GM12873 (cell line): ENCODE measurements at regions not wholly inside any gene's neighbourhood (a gene's known extent, or its start where the extent isn't known, plus 50 kb on each side); places are given as distances from the start of the nearest gene placed in this dataset.

Source experiments
- CTCF ChIP-seq: IDR thresholded peaks from 2 replicates; pipeline ENCODE4 v1.5.1; 2012; ENCODE audit warnings: low read depth, mild to moderate bottlenecking, moderate library complexity, low read length, control low read depth; ENCODE audit not compliant: insufficient read depth; ENCODE audit errors: missing control alignments

DNA sequence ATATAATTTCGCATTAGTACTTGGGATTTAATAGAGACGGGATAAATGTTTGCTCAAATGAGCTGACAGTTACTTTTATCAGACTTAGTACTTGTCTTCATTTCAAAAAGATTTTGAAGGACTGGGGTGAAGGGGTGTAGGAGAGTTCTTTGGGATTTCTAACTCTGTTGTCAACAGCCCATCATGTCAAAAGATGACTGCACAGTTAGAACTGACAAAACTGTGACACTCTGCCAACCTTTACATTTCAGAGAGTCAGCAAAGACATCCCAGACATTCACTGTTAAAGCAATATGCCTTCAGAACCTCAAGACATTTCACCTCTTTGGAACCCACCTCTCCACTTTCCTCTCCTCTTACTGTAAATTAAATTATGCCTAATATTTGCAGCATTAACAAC is 285.4 kb upstream of the SPHKAP start:
- no peak for TF ChIP-seq CTCF

GRCh38 chr2:228465408-228465807 is 283.9 kb upstream of the SPHKAP start:
- no peak for TF ChIP-seq CTCF

DNA sequence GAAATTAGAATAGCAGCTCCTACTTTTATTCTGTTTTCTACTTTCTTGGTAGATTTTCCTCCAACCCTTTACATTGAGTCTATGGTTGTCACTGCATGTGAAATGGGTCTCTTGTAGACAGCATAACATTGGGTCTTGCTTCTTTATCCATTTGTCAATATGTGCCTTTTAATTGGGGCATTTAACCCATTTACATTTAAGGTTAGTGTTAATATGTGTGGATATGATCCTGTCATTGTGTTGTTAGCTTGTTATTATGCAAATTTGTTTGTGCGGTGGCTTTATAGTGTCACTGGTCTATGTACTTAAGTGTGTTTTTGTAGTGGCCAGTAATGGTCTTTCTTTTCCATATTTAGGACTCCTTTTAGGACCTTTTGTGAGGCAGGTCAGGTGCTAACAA is 276.9 kb upstream of the SPHKAP start:
- TF ChIP-seq CTCF = no peak

- TF ChIP-seq CTCF = no peak
Measured at GRCh38 chr2:228447266-228447915, 265.9 kb upstream of the SPHKAP start.

GRCh38 chr2:228446734-228447133 is 265.2 kb upstream of the SPHKAP start:
- TF ChIP-seq CTCF = no peak

DNA sequence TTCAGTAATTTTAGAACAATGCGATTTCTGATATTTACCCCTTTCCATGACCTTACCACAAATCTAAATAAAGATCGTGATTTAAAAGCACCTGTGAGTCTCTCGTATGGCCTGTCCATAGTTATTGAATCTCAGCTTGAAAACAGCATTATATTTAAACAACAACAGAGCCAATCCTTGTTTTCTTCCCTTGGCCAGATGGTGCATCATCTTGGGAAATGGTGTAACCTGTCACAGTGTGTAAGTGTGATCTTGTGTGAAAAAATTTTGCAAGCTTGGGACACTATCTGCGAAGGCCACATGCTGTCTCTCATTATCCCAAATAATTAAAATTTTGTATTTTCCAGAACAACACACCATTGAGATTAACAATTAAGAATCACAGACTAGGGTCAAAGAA is 262.7 kb upstream of the SPHKAP start:
- TF ChIP-seq CTCF = no peak

GRCh38 chr2:228433721-228434120 is 252.2 kb upstream of the SPHKAP start:
- no peak for TF ChIP-seq CTCF
